Adrenal gland (tissue), 9 donors: ENCODE measurements at regions not wholly inside any gene's neighbourhood (a gene's known extent, or its start where the extent isn't known, plus 50 kb on each side); places are given as distances from the start of the nearest gene placed in this dataset.

Experiments
- DNase-seq, 7 donors: peaks; one replicate each; pipeline ENCODE4 v3.0.0-alpha.2; 2019 to 2020
- H3K27ac ChIP-seq, 5 donors: fragments of 200-600 bp; sonication (generic) in 4 of 5; 1 replicate in 3 of 5; 2 replicates in 2 of 5; pipeline versions ENCODE4 v1.5.1 to v1.8.0; 2016 to 2020; ENCODE audit warnings: mild to moderate bottlenecking in 1 of 5
- H3K27me3 ChIP-seq: fragments of 200-600 bp; 2 replicates; pipeline ENCODE4 v1.8.0; 2021
- H3K36me3 ChIP-seq, 2 donors: fragments of 200-600 bp; replicated peaks in 1 of 2; 1 replicate in 1 of 2; 2 replicates in 1 of 2; pipeline versions ENCODE4 v1.5.1 to v1.8.0; 2018 to 2022
- H3K4me1 ChIP-seq, 2 donors: fragments of 200-600 bp; replicated peaks in 1 of 2; 1 replicate in 1 of 2; 2 replicates in 1 of 2; pipeline versions ENCODE4 v1.5.1 to v1.8.0; 2018 to 2021
- H3K4me3 ChIP-seq, 4 donors: fragments of 200-600 bp; sonication (generic) in 3 of 4; one replicate each; pipeline ENCODE4 v1.5.1; 2016 to 2018
- H3K9me3 ChIP-seq, 3 donors: fragments of 200-600 bp; sonication (generic) in 1 of 3; replicated peaks in 1 of 3; 1 replicate in 2 of 3; 2 replicates in 1 of 3; pipeline versions ENCODE4 v1.5.1 to v1.8.0; 2016 to 2021
- CTCF ChIP-seq, 6 experiments: fragments of 450-650 bp in 4 of 6; fragments of 200-600 bp in 2 of 6; sonication (generic) in 1 of 6; IDR thresholded peaks; 1 replicate in 5 of 6; 2 replicates in 1 of 6; pipeline versions ENCODE4 v1.5.1 to v1.8.0; 2016 to 2021; ENCODE audit warnings: antibody characterized with exemption in 6 of 6, mild to moderate bottlenecking in 2 of 6, moderate library complexity in 1 of 6
- POLR2A ChIP-seq, 2 donors: fragments of 450-650 bp; IDR thresholded peaks; one replicate each; pipeline ENCODE4 v1.6.1; 2017; ENCODE audit warnings: antibody characterized with exemption in 2 of 2, mild to moderate bottlenecking in 2 of 2, moderate library complexity in 1 of 2
- WGBS, 4 donors: extraction: QIAGEN DNeasy Blood & Tissue Kit in 2 of 4; methylation state at CpG; one replicate each; pipeline versions ENCODE4 v1.1.5 to v1.1.7; 2013 to 2017; 5-methylcytosine and 5-hydroxymethylcytosine counted together
- intact Hi-C, 2 donors: fragments of 100-400 bp; cut with DNase I; formaldehyde crosslinking; loops; one replicate each; pipeline versions ENCODE4 v1.14.1 to v1.15.0; 2022 to 2023
- donor health status: healthy with polysubstance abuse.
- donor health status: Bipolar disorder and iron deficiency.
- donor health status: DM: yes; HTN: yes; CAD: no.
- donor health status: DM: no; HTN: no; CAD: no.
- donor health status: DM: no; HTN: no; CAD: no.

- no peak overlapping the region for H3K4me3 ChIP-seq
- H3K9me3 ChIP-seq, result no peaks in the 10 kb centered on the region
- no peaks in the 10 kb centered on the region for H3K4me1 ChIP-seq
- DNase-seq, result no peak
- WGBS, 4 donors, result 92 to 96% (median 95%) methylated on average over 5 of the region's 5 CpGs
- no peak for TF ChIP-seq CTCF (IDR thresholded peaks at IDR 0.05)
- no peak for TF ChIP-seq POLR2A (IDR thresholded peaks at IDR 0.05)
- no peak overlapping the region for H3K27ac ChIP-seq
- H3K27me3 ChIP-seq, result no peaks in the 10 kb centered on the region
- H3K36me3 ChIP-seq, result no peaks in the 10 kb centered on the region
- intact Hi-C loops, result no loop called here
Observed at GRCh38 chr4:182017038-182017437, 226.2 kb upstream of the TENM3 start.

GRCh38 chr4:182018691-182019090, 224.5 kb upstream of the TENM3 start:
- H3K9me3 ChIP-seq, result no peaks in the 10 kb centered on the region
- no peaks in the 10 kb centered on the region for H3K36me3 ChIP-seq
- no peak overlapping the region for H3K4me3 ChIP-seq
- TF ChIP-seq POLR2A (IDR thresholded peaks at IDR 0.05) (no peak), CTCF (IDR thresholded peaks at IDR 0.05) (no peak)
- H3K27me3 ChIP-seq, result no peaks in the 10 kb centered on the region
- no peak overlapping the region for H3K27ac ChIP-seq
- 74 to 89% (median 81%) methylated on average over 2 of the region's 2 CpGs for WGBS, 4 donors
- DNase-seq, result no peak
- intact Hi-C loops, result no loop called here
- no peaks in the 10 kb centered on the region for H3K4me1 ChIP-seq

- Histone ChIP-seq H3K4me3 (no peak overlapping the region), H3K9me3 (no peaks in the 10 kb centered on the region), H3K27me3 (no peaks in the 10 kb centered on the region), H3K4me1 (no peaks in the 10 kb centered on the region), H3K27ac (no peak overlapping the region), H3K36me3 (no peaks in the 10 kb centered on the region)
- no peak for DNase-seq
- intact Hi-C loops, result no loop called here
- WGBS, 4 donors, result 66 to 77% (median 69%) methylated on average over 5 of the region's 5 CpGs
- TF ChIP-seq CTCF (IDR thresholded peaks at IDR 0.05), result no peak
Observed at GRCh38 chr4:182019148-182019652, 224.0 kb upstream of the TENM3 start.

GRCh38 chr4:182022909-182023308, 220.3 kb upstream of the TENM3 start:
- intact Hi-C loops, result no loop called here

More at GRCh38 chr4:182022909-182023308, 220.3 kb upstream of the TENM3 start:
- H3K36me3 ChIP-seq, result no peaks in the 10 kb centered on the region
- no peak for TF ChIP-seq CTCF (IDR thresholded peaks at IDR 0.05)
- no peak for TF ChIP-seq POLR2A (IDR thresholded peaks at IDR 0.05)
- no peak for DNase-seq
- peaks cover 0 to 6% (median 0%) of the 10 kb centered on the region in 3 donors for H3K9me3 ChIP-seq
- H3K4me1 ChIP-seq, result no peaks in the 10 kb centered on the region
- H3K27ac ChIP-seq, result no peak overlapping the region
- 56 to 66% (median 58%) methylated on average over 5 of the region's 5 CpGs for WGBS, 4 donors
- no peaks in the 10 kb centered on the region for H3K27me3 ChIP-seq
- H3K4me3 ChIP-seq, result no peak overlapping the region
